ENCODE measurements at regions not wholly inside any gene's neighbourhood (a gene's known extent, or its start where the extent isn't known, plus 50 kb on each side); places are given as distances from the start of the nearest gene placed in this dataset.

GRCh38 chr14:76974365-76974764 is 54.1 kb downstream of the IRF2BPL start:
- no peak for DNase-seq

GRCh38 chr14:76971549-76971948 is 57.0 kb downstream of the IRF2BPL start:
- no peak for DNase-seq

DNA sequence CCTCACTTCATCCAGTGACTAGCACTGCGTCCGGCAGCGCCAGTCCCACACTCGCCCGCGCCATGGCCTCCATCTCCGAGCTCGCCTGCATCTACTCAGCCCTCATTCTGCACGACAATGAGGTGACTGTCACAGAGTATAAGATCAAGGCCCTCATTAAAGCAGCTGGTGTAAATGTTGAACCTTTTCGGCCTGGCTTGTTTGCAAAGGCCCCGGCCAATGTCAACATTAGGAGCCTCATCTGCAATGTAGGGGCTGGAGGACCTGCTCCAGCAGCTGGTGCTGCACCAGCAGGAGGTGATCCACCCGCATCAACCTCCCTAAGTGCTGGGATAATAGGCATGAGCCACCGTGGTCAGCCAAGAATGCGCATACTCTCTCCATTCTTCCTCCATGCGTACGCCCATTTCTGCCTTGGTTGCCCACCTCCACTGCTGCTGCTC is 59.9 kb downstream of the IRF2BPL start:
- DNase-seq, result no peak

- no peak for DNase-seq
These were observed 60.7 kb downstream of the IRF2BPL start for GRCh38 chr14:76967788-76968187.

DNA sequence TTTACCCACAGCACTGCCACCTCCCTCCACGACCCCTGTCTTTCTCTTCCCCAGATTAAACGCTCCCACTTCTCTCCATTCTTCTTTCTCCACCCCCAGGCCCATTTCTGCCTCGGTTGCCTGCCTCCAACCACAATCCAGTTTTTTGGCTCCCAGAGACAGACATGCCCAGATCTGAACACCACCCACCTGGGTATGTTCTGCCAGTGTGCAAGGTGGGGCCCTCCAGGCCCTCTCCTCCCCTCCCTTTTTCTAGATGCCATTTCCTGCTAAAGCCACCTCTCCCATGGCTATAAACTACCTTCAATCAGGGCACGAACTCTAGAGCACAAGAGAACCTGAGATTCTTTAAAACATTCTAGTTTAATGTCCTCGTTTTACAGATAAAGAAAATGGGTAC is 63.3 kb downstream of the IRF2BPL start:
- DNase-seq, result no peak

DNA sequence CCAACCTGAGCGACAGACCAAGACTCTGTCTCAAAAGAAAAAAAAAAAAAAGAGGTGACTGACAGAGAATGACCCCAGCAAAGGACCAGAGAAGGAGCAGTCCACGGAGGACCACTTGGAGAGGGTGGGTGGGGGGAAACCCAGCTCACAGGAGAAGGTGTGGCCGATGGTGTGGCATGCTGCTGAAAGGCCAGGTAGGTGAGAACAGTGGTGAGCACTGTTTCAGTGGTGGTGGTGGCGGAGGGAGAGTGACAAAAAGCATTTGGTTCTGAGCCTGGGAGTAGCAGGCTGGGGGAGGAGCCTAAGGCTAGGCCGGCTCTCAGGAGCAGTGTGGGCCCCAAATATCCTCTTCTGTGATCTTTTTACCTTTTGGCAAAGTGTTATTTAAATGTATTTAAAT is 63.8 kb downstream of the IRF2BPL start:
- no peak for DNase-seq

GRCh38 chr14:76963372-76963771 is 65.1 kb downstream of the IRF2BPL start:
- DNase-seq, result no peak

DNA sequence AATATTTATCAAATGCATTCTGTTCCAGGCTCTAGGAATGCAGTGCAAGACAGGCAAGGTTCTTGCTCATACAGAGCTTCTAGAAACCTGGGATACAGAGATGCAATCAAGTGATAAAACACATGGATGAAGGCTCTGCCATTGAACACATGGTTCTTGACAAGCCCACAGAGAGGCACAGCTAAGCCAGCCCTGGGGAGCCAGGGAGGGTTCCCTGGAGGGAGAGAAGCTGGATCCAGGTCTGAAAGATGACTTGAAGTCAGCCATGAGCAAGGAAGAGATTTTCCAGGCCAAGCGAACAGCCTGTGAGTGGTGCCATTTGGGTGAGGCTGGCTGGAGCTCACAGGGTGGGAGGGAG is 66.2 kb downstream of the IRF2BPL start:
- DNase-seq, result no peak

- DNase-seq, result peak; percentile 89
These were observed 66.7 kb downstream of the IRF2BPL start for GRCh38 chr14:76961631-76962302.

DNA sequence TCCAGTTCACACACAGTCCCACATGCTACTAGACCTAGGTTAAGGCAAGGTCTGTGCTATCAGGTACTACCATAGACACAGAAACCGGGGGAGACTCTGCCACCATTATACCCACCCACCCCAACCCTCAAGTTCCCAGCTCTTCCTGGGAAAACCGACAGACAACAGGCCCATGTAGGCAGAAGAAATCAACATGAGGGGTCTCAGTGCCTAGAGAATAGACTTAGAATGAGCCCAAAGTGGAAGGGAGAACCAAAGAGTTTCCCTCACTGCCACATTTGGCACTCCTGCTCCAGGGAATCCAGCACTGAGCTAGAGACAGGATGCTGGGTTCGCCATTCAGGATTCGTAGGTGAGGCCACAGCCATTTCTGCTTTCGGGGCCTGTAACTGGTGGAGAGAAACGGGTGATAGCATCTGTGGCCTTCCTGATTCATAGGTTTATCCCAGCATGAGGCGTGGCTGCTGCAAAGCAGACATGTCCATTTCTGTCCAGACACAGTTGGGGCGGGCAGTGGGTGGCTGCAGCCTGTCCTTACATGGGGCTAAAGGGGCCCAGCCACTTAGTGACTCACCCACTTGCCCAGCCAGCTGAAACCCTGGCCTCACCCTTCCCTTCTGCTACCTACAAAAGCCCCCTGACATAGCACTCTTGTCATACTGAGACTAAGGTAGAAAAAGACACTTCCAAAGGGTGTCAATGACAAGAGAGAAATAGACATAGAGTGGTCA is 69.4 kb downstream of the IRF2BPL start:
- no peak for DNase-seq

GRCh38 chr14:76958020-76958979 is 70.2 kb downstream of the IRF2BPL start:
- DNase-seq, result no peak

DNA sequence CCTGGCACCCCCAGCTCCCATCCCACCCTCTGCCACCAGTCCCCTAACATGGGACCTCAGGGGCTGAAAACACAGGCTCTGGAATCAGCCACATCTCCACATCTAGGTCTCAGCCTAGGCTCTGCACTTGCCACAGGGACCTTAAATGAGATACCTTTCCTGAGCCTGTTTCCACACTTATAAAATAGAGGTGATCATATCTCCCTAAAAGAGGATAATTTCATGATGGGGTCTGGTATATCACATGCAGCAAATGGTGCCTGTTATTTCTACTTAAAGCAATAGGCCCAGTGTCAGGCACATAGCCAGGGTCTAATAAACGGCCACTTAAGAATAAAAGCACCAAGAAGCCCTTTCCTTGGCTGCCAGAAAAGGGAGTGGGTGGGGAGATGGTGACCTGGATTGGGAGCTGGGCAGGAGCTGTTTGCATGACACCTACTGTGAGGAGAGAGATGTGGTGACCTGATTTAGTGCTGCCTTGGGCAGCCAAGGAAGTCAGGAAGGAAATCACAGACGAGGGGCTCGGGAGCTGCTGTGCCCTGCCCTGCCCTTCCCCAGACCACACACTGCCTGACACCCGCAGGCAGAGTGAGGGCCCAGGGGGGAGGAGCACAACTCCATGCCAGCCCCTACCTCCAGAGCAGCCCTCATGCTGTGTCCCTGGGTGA is 71.2 kb downstream of the IRF2BPL start:
- no peak for DNase-seq

DNA sequence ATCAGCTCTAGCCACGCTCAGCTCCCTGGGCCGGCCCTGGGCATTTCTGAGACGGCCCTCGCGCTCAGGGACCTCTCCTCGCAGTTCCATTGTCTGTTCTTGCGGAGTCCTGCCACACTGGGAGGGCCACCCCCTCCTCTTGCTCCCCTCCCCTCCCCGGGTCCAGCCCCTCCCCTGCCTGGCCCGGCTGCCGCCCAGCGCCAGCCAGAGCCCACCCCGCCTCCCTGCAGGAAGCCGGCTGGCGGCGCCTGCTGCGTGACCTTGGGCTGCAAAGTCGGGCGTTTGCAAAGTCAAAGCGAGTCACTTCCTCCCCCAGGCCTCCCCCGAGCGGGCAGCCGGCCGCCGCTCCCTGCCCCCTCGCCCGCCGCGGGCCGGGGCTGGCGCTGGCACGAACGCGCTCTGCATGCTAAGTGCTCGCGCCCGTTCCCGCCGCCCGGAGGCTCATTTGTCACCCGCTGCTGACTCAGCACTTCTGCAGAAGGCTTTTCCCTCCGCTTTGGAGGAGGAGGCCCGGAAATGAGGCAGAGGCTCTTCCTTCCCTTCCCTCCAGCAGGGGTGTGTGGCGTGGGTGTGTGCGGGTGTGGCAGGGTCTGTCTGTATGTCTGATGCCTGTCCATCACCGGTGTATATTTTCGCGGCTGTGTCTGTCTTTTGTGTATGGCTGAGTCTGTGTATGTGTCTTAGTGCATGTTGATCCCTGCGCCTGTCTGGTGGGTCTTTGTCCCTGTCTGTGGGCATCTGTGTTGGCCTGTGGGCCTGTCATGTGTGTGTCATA is 72.0 kb downstream of the IRF2BPL start:
- DNase-seq, result peak; percentile 86

- peak; percentile 59 for DNase-seq
These were observed 72.8 kb downstream of the IRF2BPL start for GRCh38 chr14:76955575-76956315.

GRCh38 chr14:76954394-76955190 is 73.9 kb downstream of the IRF2BPL start:
- DNase-seq, result no peak

- peak; percentile 53 for DNase-seq
These were observed 75.1 kb downstream of the IRF2BPL start for GRCh38 chr14:76953311-76953945.

DNA sequence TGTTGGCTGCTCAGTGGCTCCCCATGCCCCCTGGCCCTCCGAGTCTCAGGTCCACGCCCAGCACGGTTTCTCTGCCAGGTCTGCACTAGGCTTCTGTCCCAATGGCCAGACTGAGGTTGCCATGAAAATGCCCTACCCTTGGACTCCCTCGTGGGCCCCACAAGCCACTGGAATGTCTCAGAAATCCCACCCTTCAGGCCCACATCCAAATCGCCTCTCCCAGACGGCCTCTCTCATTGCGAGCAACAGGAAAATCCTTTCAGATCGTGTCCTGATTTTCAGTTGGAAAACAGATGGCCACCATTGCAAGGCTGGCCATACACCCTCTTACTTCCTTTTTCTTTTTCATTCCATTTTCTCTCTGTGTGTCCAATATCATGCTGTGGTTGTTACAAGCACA is 77.3 kb downstream of the IRF2BPL start:
- no peak for DNase-seq

- DNase-seq, result no peak
These were observed 78.2 kb downstream of the IRF2BPL start for GRCh38 chr14:76950055-76951020.

DNA sequence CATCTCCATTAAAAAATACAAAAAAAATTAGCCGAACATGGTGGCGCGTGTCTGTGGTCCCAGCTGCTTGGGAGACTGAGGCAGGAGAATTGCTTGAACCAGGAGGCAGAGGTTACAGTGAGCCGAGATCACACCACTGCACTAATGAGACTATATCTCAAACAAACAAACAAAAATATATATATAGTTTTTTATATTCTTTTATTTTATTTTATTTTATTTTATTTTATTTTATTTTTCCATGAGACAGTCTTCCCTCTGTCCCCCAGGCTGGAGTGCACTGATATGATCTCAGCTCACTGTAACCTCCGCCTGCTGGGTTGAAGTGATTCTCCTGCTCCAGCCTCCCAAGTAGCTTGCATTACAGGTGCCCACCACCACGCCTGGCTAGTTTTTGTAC is 79.5 kb downstream of the IRF2BPL start:
- DNase-seq, result no peak
